H1 (cell line): ENCODE measurements at regions not wholly inside any gene's neighbourhood (a gene's known extent, or its start where the extent isn't known, plus 50 kb on each side); places are given as distances from the start of the nearest gene placed in this dataset.

Experiments
- CTCF ChIA-PET: fragments of 300-600 bp; sonication (Branson Sonifier 250); formaldehyde crosslinking; loops from one replicate; lab custom pipeline; 2021; ENCODE audit not compliant: partially characterized antibody; lab: Charles Lee
- POLR2A ChIA-PET: fragments of 300-600 bp; sonication (Branson Sonifier 250); formaldehyde crosslinking; loops from one replicate; lab custom pipeline; 2021; ENCODE audit warnings: inconsistent platforms; ENCODE audit not compliant: partially characterized antibody; lab: Charles Lee
- DNase-seq, 2 experiments: peaks; one replicate each; pipeline versions ENCODE4 v3.0.0 to v3.0.0-alpha.2; 2010 to 2022; ENCODE audit warnings: low spot score in 2 of 2, low read depth in 1 of 2, mixed read lengths in 1 of 2
- FAIRE-seq: peaks from 2 replicates; lab custom pipeline; 2011; peaks lifted over from hg19 to GRCh38; lab: Jason Lieb, UNC
- H2AFZ ChIP-seq: 2 replicates; pipeline ENCODE4 v1.8.1; 2012; ENCODE audit warnings: low read length, inconsistent platforms
- H2AK5ac ChIP-seq: 2 replicates; pipeline ENCODE4 v1.6.1; 2013; ENCODE audit warnings: low read depth, low read length
- H2BK120ac ChIP-seq: replicated peaks from 2 replicates; pipeline ENCODE3; 2013; ENCODE audit warnings: low read depth, low read length, inconsistent platforms
- H2BK12ac ChIP-seq: 2 replicates; pipeline ENCODE4 v1.6.1; 2013; ENCODE audit warnings: low read depth, low read length
- H2BK15ac ChIP-seq: 2 replicates; pipeline ENCODE4 v1.6.1; 2013; ENCODE audit warnings: low read length
- H2BK20ac ChIP-seq: 2 replicates; pipeline ENCODE4 v1.6.1; 2013; ENCODE audit warnings: low read length
- H2BK5ac ChIP-seq: 2 replicates; pipeline ENCODE4 v1.6.1; 2013; ENCODE audit warnings: low read depth, low read length
- H3K14ac ChIP-seq: 2 replicates; pipeline ENCODE4 v1.6.1; 2013; ENCODE audit warnings: inconsistent platforms; ENCODE audit not compliant: insufficient read length
- H3K18ac ChIP-seq: 2 replicates; pipeline ENCODE4 v1.6.1; 2013; ENCODE audit warnings: low read length; ENCODE audit errors: extremely low read depth
- H3K23ac ChIP-seq: 2 replicates; pipeline ENCODE4 v1.6.1; 2013; ENCODE audit warnings: inconsistent platforms; ENCODE audit not compliant: insufficient read length
- H3K23me2 ChIP-seq: 2 replicates; pipeline ENCODE4 v1.6.1; 2013; ENCODE audit warnings: low read depth, low read length
- H3K27ac ChIP-seq: 2 replicates; pipeline ENCODE4 v1.6.1; 2011; ENCODE audit warnings: low read depth, low read length, inconsistent platforms
- H3K27me3 ChIP-seq, 4 experiments: replicated peaks in 1 of 4; 1 replicate in 1 of 4; 2 replicates in 3 of 4; pipeline versions ENCODE4 v1.6.1 to v1.8.1; 2011 to 2013; ENCODE audit warnings: low read length in 3 of 4, mild to moderate bottlenecking in 3 of 4, inconsistent platforms in 2 of 4, mixed read lengths in 2 of 4, moderate library complexity in 1 of 4; ENCODE audit not compliant: control insufficient read depth in 3 of 4, insufficient read depth in 3 of 4; ENCODE audit errors: extremely low read depth in 1 of 4
- H3K36me3 ChIP-seq, 4 experiments: 2 replicates each; pipeline versions ENCODE4 v1.6.1 to v1.8.1; 2011 to 2013; ENCODE audit warnings: mild to moderate bottlenecking in 4 of 4, low read length in 3 of 4, moderate library complexity in 2 of 4, control low read depth in 1 of 4, inconsistent platforms in 1 of 4; ENCODE audit not compliant: insufficient read depth in 4 of 4, control insufficient read depth in 2 of 4
- H3K4ac ChIP-seq: replicated peaks from 2 replicates; pipeline ENCODE3; 2013; ENCODE audit warnings: low read length, low read depth, mixed read lengths, inconsistent platforms; ENCODE audit not compliant: insufficient read length
- H3K4me1 ChIP-seq, 4 experiments: replicated peaks in 1 of 4; 1 replicate in 1 of 4; 2 replicates in 3 of 4; pipeline versions ENCODE4 v1.6.1 to v1.8.1; 2011 to 2013; ENCODE audit warnings: low read length in 3 of 4, inconsistent platforms in 2 of 4, mixed read lengths in 1 of 4; ENCODE audit not compliant: insufficient read depth in 4 of 4, control insufficient read depth in 3 of 4
- H3K4me2 ChIP-seq, 2 experiments: 2 replicates each; pipeline versions ENCODE4 v1.6.1 to v1.8.1; 2011 to 2013; ENCODE audit warnings: low read depth in 2 of 2, low read length in 2 of 2, control low read depth in 1 of 2, inconsistent platforms in 1 of 2, mild to moderate bottlenecking in 1 of 2; ENCODE audit not compliant: insufficient read depth in 1 of 2
- H3K4me3 ChIP-seq, 4 experiments: fragments of 200-600, 300-600 bp in 1 of 4; sonication (generic), shearing (Covaris generic), sonication (Bioruptor Twin) in 1 of 4; 2 replicates each; pipeline versions ENCODE4 v1.5.1 to v1.8.1; 2011 to 2016; ENCODE audit warnings: low read length in 4 of 4, low read depth in 3 of 4, control low read depth in 2 of 4, inconsistent platforms in 2 of 4, mild to moderate bottlenecking in 2 of 4, mixed read lengths in 1 of 4, moderate library complexity in 1 of 4; ENCODE audit not compliant: insufficient read depth in 2 of 4; ENCODE audit errors: extremely low read depth in 1 of 4
- H3K56ac ChIP-seq: replicated peaks from 2 replicates; pipeline ENCODE3; 2013; ENCODE audit warnings: low read depth, mild to moderate bottlenecking, mixed read lengths, low read length, inconsistent platforms; ENCODE audit not compliant: insufficient read length
- H3K79me1 ChIP-seq: 2 replicates; pipeline ENCODE4 v1.6.1; 2013; ENCODE audit warnings: low read depth, low read length, control low read depth
- H3K79me2 ChIP-seq, 2 experiments: 2 replicates each; pipeline versions ENCODE4 v1.6.1 to v1.8.1; 2012 to 2013; ENCODE audit warnings: low read length in 2 of 2, mild to moderate bottlenecking in 2 of 2, inconsistent platforms in 1 of 2; ENCODE audit not compliant: insufficient read depth in 2 of 2, control insufficient read depth in 1 of 2
- H3K9ac ChIP-seq, 4 experiments: replicated peaks in 1 of 4; 1 replicate in 1 of 4; 2 replicates in 3 of 4; pipeline versions ENCODE4 v1.6.1 to v1.8.1; 2011 to 2013; ENCODE audit warnings: low read depth in 3 of 4, low read length in 3 of 4, control low read depth in 2 of 4, mild to moderate bottlenecking in 2 of 4, moderate library complexity in 2 of 4, inconsistent platforms in 1 of 4; ENCODE audit errors: extremely low read depth in 1 of 4
- H3K9me3 ChIP-seq, 2 experiments: 2 replicates each; pipeline versions ENCODE4 v1.6.1 to v1.8.1; 2012 to 2013; ENCODE audit warnings: mild to moderate bottlenecking in 2 of 2, moderate library complexity in 2 of 2, control low read depth in 1 of 2, inconsistent platforms in 1 of 2, low read depth in 1 of 2, low read length in 1 of 2, mixed read lengths in 1 of 2; ENCODE audit not compliant: insufficient read depth in 2 of 2
- H4K20me1 ChIP-seq, 2 experiments: replicated peaks in 1 of 2; 2 replicates each; pipeline versions ENCODE3 to v1.8.1; 2011 to 2013; ENCODE audit warnings: inconsistent platforms in 2 of 2, low read length in 2 of 2, mild to moderate bottlenecking in 1 of 2; ENCODE audit not compliant: insufficient read depth in 2 of 2, control insufficient read depth in 1 of 2
- H4K5ac ChIP-seq: 2 replicates; pipeline ENCODE4 v1.6.1; 2013; ENCODE audit warnings: low read length, low read depth, mixed read lengths, inconsistent platforms; ENCODE audit not compliant: insufficient read length
- H4K8ac ChIP-seq: 2 replicates; pipeline ENCODE4 v1.8.0; 2013; ENCODE audit warnings: mild to moderate bottlenecking, moderate library complexity, low read length, inconsistent platforms; ENCODE audit not compliant: insufficient read depth; ENCODE audit errors: extremely low read depth
- H4K91ac ChIP-seq: replicated peaks from 2 replicates; pipeline ENCODE3; 2013; ENCODE audit warnings: low read length, mixed read lengths, inconsistent platforms; ENCODE audit not compliant: insufficient read length
- BACH1 ChIP-seq: IDR thresholded peaks from 2 replicates; pipeline ENCODE4 v1.6.1; 2012; ENCODE audit warnings: low read length, improper control_type of control experiment
- CHD1 ChIP-seq: IDR thresholded peaks from 2 replicates; pipeline ENCODE4 v1.6.1; 2012; ENCODE audit warnings: low read depth, low read length, improper control_type of control experiment
- SIN3A ChIP-seq, 2 experiments: IDR thresholded peaks in 1 of 2; conservative IDR thresholded peaks in 1 of 2; 2 replicates each; pipeline ENCODE4 v1.6.1; 2011 to 2012; ENCODE audit warnings: low read length in 2 of 2, improper control_type of control experiment in 1 of 2, low read depth in 1 of 2, mild to moderate bottlenecking in 1 of 2
- WGBS, 2 experiments: shearing (Covaris generic) in 1 of 2; methylation state at CpG; one replicate each; pipeline versions ENCODE4 v1.1.6 to v1.1.7; 2013 to 2015; ENCODE audit warnings: low lambda C conversion rate in 2 of 2, mixed read lengths in 2 of 2, inconsistent platforms in 1 of 2, low coverage in 1 of 2, missing lambda C conversion rate in 1 of 2; ENCODE audit not compliant: insufficient replicate concordance in 2 of 2, insufficient coverage in 1 of 2, insufficient read length in 1 of 2; ENCODE audit errors: extremely low coverage in 1 of 2, missing lambda C conversion rate in 1 of 2; 5-methylcytosine and 5-hydroxymethylcytosine counted together

DNA sequence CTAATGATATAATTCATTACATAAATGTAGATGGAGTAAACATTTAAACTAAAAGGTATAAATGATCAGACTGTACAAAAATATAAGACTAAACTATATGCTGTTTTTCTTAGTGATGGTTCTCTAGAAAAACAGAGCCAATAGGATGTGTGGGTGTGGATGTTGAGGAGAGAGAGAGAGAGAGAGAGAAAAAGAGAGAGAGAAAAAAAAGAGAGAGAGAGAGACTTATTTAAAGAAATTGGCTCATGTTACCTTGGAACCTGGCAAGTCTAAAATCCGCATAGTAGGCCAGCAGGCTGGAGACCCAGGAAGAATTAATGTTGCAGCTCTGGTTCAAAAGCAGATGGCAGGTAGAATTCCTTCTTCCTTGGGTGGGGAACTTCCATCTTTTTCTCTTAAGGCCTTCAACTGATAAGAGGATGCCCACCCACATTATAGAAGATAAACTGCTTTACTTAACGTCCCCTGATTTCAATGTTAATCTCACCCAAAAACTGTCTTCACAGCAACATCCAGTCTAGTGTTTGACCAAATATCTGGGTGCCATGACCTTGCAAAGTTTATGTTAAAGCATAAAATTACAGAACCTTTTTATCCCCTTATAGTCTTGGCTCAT, 74.3 kb upstream of the KCNJ15 start:
- Histone ChIP-seq H3K36me3 (no peaks in the 10 kb centered on the region), H3K23ac (no peak overlapping the region), H3K4me2 (no peak overlapping the region), H3K23me2 (no peaks in the 10 kb centered on the region; the same call in 1 of the 2 replicates), H2AFZ (no peak overlapping the region), H3K14ac (no peak overlapping the region), H2BK20ac (no peak overlapping the region), H3K27ac (no peak overlapping the region), H2BK5ac (no peak overlapping the region), H3K27me3 (no peaks in the 10 kb centered on the region), H3K79me1 (no peaks in the 10 kb centered on the region), H2BK12ac (no peak overlapping the region), H2AK5ac (no peak overlapping the region), H3K9me3 (no peaks in the 10 kb centered on the region; a peak in 1 of 4 replicates), H4K20me1 (no peaks in the 10 kb centered on the region), H2BK15ac (no peak overlapping the region), H4K8ac (no peak overlapping the region), H3K56ac (no peak overlapping the region), H3K4ac (no peak overlapping the region), H3K4me3 (no peak overlapping the region), H4K5ac (no peak overlapping the region), H4K91ac (no peak overlapping the region), H2BK120ac (no peak overlapping the region), H3K9ac (no peak overlapping the region), H3K79me2 (no peaks in the 10 kb centered on the region), H3K18ac (no peak overlapping the region), H3K4me1 (no peaks in the 10 kb centered on the region)
- DNase-seq (no peak), FAIRE-seq (no peak)
- WGBS, 2 experiments: 85% methylated on average over 2 of the region's 2 CpGs; no CpG with 5 or more reads in 1 of the 2 experiments
- ChIA-PET POLR2A (no interaction called here), CTCF (no interaction called here)
- TF ChIP-seq BACH1 (no peak), CHD1 (no peak), SIN3A (conservative IDR thresholded peaks at IDR 0.05 in 1 of 2, IDR thresholded peaks at IDR 0.05 in 1 of 2; ENCODE audit: low read depth in 1 of 2, low read length in 2 of 2) (no peak)
